H54 (cell line): ENCODE measurements at regions not wholly inside any gene's neighbourhood (a gene's known extent, or its start where the extent isn't known, plus 50 kb on each side); places are given as distances from the start of the nearest gene placed in this dataset.

Experiments
- DNase-seq: peaks from one replicate; pipeline ENCODE4 v3.0.0; 2011; ENCODE audit warnings: low spot score, mixed read lengths; ENCODE audit not compliant: insufficient read length
- FAIRE-seq: peaks from 3 replicates; lab custom pipeline; 2011; peaks lifted over from hg19 to GRCh38; lab: Jason Lieb, UNC
- POLR2A ChIP-seq: IDR thresholded peaks from 2 replicates; pipeline ENCODE4 v1.6.1; 2011; ENCODE audit warnings: low read depth, mild to moderate bottlenecking, low read length

- peak; percentile 67 for FAIRE-seq
- peak; percentile 35 for DNase-seq
- no peak for TF ChIP-seq POLR2A
Measured at GRCh38 chr20:11140359-11140758, 466.6 kb upstream of the JAG1 start.

- FAIRE-seq (no peak), DNase-seq (no peak)
- TF ChIP-seq POLR2A, result no peak
Measured at GRCh38 chr20:11143481-11143880, 469.7 kb upstream of the JAG1 start.

DNA sequence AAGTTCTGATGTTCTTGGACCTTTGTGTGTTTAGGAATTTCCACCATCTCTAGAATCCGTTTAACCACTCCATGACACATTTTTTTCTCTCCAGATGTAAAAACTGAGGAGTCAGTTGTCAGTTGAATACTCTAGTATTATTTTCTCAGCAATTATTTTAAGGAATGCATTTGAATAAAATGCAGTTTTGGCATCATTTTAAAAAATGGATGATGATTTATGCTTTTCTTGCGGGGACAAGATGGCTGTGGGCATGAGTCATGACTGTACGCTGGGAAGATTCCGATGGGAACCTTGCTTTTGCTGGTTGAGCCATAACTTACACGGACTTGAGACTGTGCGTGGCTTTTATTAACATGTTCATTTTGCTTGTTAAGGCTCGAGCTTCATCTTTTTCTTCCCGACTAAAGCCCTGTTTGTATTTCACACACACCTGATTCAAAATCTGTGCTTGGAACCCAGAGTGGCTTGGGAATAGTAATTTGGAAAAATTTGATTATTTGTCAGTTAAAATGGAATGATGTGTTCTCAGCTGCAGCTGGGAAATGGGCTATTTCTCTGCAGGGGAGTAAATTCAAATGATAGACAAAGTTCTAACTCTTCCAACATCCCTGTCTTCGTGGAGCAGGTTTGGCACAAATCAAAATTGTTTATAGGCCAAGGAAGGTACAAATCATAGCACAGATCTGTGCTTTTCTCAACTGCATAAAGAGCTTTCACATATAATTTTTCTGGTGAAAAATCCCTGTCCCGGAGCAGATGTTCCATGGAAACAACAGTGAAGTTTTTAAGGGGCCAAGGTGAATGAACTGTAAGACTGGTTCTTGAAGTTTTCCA lies 470.5 kb upstream of the JAG1 start:
- TF ChIP-seq POLR2A, result no peak
- peak; percentile 10 for DNase-seq
- no peak for FAIRE-seq

- TF ChIP-seq POLR2A, result no peak
- no peak for FAIRE-seq
- no peak for DNase-seq
Measured at GRCh38 chr20:11145616-11146015, 471.8 kb upstream of the JAG1 start.

- DNase-seq (no peak), FAIRE-seq (no peak)
- no peak for TF ChIP-seq POLR2A
Measured at GRCh38 chr20:11153819-11154218, 480.0 kb upstream of the JAG1 start.

DNA sequence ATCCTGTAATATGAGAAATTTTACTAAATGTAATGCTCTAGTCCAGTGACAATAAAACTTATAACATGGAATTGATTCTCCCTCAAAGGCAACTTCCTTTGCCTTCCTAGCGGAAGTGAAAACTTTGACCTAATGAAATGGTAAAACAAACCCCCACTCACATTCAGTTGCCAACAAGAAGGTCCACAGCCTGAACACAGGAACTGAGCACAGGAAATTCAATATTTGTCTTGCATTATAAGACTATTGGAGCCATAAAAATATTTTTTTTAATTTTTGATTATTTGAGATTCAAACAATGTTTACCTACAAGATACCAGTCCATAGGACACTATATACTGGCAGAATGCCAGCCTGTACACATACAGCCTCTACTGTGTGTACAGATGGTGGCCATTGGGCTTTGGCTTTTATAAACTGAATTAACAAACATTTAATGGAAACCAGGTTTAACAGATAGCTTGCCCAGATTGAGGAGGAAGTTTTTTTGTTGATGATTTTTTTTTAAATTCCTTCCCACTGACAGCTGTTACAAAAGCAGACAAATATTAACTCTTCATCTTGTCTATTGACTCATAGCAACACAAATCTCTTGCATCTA lies 481.5 kb upstream of the JAG1 start:
- DNase-seq, result no peak
- no peak for TF ChIP-seq POLR2A
- FAIRE-seq, result no peak

- no peak for DNase-seq
- no peak for FAIRE-seq
- TF ChIP-seq POLR2A, result no peak
Measured at GRCh38 chr20:11156922-11157321, 483.1 kb upstream of the JAG1 start.

GRCh38 chr20:11158146-11158545 lies 484.3 kb upstream of the JAG1 start:
- no peak for TF ChIP-seq POLR2A
- no peak for DNase-seq
- no peak for FAIRE-seq

DNA sequence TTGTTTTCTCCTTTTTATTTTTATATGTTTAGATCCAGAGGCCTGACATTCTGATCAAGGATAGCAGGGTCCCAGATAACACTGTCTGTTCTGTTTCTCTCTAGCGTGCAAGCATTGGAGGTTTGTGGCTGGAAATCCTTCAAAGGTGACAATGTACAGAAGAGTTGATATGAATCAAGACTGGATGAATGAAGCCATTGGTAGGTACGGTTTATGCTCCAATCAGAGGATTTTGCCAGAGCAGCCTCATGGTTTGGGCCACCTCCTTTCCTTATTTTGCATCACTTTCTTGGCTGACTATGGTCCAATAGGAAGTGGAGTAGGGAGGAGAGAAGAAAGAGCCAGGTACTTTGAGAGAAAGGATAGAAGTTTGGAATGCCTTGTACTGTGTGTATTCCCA lies 484.8 kb upstream of the JAG1 start:
- DNase-seq, result no peak
- no peak for TF ChIP-seq POLR2A
- no peak for FAIRE-seq

DNA sequence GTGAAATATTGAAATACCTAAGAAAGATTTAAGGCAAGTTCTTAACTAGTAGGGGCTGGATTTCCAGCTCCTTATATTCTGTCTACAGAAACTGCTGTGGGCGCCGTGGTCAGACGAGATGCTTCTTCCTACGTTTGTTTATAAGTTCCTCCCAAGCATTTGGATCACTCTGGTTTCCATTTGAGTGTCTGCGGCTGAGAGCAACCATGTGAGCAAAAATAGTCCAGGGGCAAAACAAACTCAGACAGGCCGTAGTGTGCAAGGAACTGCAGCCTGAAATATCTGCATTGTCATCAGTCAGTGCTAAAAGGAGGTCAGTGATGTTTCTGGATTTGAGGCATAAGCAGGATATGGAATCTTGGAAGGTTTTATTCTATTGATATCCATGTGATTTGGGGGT lies 485.9 kb upstream of the JAG1 start:
- FAIRE-seq (no peak), DNase-seq (no peak)
- no peak for TF ChIP-seq POLR2A

GRCh38 chr20:11162026-11162775 lies 488.4 kb upstream of the JAG1 start:
- DNase-seq, result no peak
- TF ChIP-seq POLR2A, result no peak
- no peak for FAIRE-seq

- TF ChIP-seq POLR2A, result no peak
- DNase-seq, result no peak
- FAIRE-seq, result no peak
Measured at GRCh38 chr20:11165789-11166188, 492.0 kb upstream of the JAG1 start.

GRCh38 chr20:11166712-11167111 lies 492.9 kb upstream of the JAG1 start:
- no peak for DNase-seq
- no peak for TF ChIP-seq POLR2A
- FAIRE-seq, result no peak

DNA sequence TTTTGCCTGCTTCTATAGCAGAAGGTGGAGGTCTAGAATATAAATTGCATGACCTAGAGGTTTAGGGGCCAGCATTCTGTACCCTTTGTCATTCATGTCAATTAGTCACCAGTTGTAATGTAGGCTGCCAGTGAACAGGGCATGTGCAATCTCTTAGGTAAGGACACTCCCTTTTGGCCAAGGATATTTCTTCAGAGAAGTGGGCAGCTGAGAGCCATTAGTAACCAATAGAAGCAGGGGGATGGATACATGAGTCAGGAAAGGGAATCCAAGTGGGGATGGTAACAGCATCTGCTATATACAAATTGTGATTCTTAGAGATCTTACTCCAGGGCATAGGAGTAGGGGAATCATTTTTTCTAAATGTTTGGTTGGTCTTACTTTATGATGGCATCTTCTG lies 494.2 kb upstream of the JAG1 start:
- FAIRE-seq (no peak), DNase-seq (no peak)
- no peak for TF ChIP-seq POLR2A

GRCh38 chr20:11170025-11170424 lies 496.2 kb upstream of the JAG1 start:
- TF ChIP-seq POLR2A, result no peak
- FAIRE-seq (no peak), DNase-seq (no peak)
